ENCODE measurements at regions not wholly inside any gene's neighbourhood (a gene's known extent, or its start where the extent isn't known, plus 50 kb on each side); places are given as distances from the start of the nearest gene placed in this dataset.

DNA sequence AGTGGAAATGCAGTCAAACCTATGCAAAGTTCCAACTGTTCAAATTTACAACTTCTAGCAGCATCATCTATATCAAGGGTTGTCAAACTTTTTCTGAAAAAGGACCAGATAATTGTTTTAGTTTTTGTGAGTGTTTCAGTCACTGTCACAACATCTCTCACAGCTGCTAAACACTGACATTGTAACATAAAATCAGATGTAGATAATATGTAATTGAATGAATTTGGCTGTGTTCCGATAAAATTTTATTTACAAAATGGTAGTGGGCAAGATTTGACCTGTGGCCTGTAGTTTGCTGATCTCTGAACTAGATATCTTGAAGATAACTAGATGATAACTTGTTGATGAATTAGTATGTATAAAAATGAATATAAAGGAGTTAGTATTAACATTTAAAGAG, 1679.1 kb upstream of the PCDH20 start:
- DNase-seq = no peak

DNA sequence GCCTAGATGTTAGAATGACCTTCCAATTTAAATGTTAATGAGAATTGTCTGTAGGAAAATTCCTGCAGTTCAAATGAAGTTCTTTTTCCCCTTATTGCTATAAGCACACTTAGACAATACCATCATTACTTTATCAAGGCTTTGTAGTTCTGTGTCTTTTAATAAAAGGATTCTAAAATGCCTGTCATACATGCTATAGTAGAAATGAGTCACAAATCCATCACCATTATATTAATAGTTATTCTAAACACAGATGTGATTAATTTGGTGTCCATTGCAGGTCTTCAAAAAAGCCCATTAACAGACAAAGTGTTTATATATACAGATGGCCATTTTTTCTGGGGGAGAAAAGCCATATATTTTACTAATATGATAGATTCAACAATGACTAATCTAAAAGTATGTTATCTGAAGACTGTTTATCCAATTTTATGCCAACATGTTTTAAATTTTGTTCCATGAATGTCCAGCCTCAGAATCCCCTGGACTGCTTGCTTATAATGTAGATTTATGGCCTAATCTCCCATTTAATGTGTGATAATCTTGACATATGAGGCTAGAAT, 1678.3 kb upstream of the PCDH20 start:
- DNase-seq = no peak

DNA sequence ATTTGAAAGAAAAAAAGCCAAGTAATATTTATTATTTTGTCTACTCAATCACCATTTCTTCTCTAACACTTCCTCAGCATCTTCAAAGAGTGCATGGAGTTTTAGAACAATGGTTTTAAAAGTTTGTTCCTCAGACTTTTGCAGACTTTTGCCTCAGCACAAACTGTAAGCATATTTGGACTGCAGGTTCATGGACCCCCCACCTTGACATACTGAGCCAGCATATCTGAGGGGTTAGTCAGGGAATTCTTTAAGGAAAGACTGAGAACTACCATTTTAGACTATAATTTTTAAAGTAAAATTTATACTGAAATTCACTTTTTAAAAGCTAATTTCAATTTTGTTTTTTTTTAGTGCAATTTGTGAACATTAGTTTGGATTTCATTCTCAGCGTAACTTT, 1676.8 kb upstream of the PCDH20 start:
- no peak for DNase-seq

DNA sequence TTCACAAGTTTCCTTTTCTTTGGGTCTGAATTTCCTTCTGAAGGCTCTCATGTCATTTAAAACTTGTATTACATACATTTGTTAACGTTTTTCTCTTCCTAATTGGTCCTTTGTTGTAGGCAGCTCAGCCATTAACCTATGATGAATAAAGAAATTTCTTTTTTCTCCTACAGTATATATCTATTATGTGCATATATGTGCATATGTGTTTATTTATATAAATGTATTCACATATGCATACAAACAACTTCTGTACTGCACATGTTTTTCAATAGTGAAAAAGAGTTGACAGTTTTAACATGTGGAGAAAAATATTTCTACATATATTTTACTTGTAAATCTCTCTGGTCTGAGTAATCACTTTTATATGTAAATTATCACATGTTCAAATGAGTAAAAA, 1674.9 kb upstream of the PCDH20 start:
- DNase-seq = no peak

DNA sequence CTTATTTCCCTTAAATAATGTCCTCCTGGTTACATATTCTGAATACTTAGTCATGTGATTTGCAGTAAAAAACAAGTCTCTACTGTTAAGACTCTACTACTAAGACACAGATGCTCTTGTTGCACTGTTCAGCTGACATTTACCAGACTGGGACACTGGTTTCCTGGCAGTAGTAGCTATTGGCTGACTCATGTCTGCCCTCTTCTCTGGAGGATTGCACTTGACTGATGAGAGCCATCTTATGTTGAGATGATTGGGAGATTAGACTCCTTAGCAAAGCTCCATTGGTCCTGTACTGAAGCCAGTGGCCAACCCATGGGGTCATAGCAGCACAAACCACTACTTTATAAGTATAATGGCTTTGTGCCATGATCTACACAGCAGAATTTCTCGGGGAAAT, 1672.6 kb upstream of the PCDH20 start:
- no peak for DNase-seq

DNA sequence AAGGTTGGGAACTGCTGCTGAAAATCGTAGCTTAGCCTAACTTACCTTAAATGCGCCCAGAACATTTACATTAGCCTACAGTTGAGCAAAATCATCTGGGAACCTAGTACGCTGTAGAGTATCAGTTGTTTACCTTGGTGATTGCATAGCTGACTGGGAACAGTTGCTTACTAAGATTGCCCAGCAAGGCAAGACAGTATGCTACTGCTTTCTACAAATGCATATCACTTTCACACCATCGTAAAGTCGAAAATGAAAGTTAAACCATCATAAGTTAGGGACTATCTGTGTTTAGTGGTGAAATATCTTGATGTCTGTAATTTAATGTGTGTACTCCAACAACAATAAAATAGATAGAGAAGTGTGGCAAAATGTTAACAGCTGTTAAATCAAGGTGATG, 1670.6 kb upstream of the PCDH20 start:
- no peak for DNase-seq

DNA sequence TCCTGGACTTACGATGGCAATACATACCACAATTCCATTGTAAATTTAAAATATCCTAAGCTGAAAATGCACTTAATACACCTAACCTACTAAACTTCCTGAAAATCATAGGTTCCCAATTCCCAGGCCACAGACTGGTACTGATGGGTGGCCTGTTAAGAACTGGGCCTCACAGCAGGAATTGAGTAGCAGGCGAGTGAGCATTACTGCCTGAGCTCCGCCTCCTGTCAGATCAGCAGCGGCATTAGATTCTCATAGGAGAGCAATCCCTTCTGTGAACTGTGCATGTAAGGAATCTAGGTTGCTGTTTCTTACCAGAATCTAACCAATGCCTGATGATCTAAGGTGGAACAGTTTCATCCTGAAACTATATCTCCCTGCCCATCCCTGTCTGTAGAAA, 1670.2 kb upstream of the PCDH20 start:
- DNase-seq = no peak

DNA sequence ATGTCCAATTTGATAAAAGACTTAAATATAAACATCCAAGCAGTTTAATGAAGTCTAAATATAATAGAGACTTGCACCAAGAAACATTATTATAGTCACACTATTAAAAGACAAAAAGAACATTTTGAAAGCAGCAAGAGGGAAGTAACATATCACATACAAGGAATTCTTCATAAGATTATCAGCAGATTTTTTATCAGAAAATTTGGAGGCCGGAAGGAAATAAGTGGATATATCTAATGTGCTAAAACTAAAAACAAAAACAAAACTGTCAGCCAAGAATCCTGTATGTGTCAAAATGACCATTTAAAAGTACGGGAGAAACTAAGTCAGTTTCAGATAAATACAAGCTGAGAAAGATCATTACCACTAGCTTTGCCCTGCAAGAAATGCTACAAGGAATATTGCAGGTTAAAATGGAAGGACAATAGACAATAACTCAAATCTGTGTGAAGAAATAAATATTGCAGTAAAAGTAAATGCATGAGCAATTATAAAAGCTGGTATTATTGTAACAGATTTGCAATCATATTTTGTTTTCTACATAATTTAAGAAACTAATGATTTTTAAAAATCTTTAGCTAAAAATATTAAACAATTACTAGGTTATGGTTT, 1665.9 kb upstream of the PCDH20 start:
- no peak for DNase-seq

DNA sequence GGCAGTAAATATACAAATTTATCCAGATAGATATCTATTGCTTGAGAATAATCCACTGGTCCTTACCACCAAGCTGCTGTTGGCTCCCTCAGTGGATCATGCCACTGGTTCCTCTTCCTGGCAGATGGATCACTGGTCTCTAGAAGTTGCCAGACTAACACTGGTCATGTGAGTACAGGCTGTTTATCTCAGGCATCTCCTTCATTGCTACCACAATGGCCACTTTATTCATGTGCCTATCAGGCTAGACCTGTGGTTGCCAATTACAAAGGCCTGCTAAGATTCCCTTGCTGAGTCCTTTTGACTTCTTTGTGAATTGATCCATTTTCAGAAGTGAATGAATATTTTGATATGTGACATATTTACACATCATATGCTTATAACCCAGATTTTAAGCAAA, 1659.5 kb upstream of the PCDH20 start:
- no peak for DNase-seq

DNA sequence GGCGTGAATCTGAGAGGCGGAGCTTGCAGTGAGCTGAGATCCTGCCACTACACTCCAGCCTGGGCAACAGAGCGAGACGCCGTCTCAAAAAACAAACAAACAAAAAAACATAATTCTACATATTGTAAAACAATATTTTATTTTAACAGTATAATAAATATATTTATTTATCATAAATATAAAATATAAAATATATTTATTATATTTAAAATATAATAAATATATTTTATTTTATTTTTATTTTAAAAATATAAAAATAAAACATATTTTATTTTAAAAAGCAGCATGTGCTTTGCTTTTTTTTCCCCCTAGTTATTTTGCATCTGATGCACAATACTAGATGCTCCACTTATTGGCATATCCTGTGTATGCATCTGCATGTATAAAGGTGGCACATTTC, 1634.6 kb upstream of the PCDH20 start:
- no peak for DNase-seq

DNA sequence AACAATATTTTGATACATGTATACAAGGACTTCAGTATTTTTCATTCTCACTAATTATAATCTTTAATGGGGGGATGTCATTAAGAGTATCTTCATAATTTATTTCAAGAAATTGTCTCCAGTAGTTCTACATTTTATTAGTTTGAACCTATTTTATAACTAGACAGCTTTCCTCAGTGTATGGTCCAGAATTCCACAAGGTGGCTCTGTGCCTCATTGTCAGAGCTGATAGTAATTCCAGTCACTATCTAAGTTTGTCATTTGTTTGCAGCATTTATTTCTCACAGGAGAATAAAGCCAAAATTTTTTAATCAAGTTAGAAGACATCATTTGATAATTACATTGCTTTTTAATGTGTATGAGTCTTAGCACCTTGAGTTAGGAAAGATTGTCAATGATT, 1633.0 kb upstream of the PCDH20 start:
- DNase-seq = no peak

DNA sequence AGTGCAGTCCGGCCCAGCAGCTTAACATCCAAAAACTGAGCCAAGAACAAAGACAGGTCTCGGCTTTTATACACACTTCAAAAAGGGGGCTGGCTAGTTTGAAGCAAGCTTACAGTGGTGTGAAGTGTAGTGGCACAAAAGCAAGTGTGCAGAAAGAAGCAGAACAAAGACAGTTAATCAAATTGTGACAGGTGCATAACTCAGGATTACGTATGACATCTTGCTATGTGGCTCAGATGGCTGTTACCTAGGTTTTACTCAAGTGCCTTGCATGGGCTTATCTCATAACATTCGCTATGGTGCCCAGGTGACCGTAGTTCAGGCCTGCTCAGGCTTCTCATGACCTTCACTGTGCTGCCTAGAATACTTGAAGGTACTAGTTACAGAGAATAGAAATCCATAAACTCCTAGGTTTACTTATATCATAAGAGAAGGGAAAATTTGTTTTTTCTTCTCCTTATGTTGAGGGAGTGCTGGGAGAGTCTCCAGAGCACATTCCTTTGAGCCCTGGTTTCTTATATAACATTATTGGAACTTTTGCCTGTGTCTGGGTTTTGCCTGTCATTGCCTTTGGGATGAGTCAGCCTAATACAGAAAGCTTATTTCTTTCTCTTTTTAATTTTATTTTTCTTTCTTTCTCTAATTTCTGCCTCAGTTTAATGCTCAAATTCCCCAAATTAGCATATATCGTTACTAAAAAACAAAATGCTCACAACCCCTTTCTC, 1629.1 kb upstream of the PCDH20 start:
- no peak for DNase-seq

DNA sequence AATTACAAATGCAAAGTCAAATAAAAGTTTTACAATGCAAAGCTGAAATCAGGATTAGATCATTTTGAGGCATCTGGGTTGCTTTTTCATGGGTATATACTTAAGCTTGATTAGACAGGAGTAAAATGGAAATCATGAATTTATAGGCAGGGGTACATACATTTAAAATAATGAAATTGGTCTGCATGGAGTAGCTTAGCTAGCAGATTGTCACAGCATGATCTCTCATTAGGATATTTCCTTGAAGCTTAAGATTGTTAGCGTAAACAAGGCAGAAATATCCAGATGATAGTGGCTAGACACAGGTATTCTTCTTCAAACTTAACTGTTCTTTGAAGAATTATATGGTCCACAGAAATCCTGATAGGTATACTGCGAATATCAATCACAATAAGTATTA, 1627.0 kb upstream of the PCDH20 start:
- DNase-seq = no peak

DNA sequence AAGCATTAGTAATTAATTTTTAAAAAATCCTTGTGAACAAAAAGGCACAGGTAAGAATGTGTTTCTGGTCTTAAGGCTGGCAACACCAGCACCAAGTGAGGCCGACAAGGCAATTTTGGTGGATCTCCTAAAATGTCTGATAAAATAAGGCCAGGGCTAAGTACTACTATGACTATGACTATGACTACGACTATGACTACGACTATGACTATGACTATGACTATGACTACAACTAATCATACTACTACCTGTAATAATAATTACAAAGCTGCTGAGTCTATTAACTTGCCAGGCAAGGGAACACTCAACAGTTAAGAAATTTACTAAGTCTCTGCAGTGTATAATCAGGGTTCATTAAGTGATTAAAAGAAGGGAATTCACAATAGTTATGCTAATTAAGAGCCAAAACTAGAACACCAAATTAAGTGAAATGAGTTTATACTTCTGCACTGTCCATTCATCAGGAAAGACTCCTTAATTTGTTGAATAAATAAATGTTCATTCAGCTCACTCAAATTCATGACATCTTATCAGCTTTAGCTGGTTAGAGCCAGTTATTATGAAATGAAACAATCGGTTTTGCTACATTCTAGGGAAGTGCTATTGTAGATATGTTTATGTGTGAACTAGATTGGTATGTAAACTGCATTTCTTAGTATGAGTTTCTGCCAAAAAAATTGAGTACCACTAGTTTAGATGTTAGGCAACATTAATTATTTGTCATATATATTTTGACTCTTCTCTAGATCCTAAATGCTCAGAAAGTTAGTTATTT, 1626.2 kb upstream of the PCDH20 start:
- no peak for DNase-seq

DNA sequence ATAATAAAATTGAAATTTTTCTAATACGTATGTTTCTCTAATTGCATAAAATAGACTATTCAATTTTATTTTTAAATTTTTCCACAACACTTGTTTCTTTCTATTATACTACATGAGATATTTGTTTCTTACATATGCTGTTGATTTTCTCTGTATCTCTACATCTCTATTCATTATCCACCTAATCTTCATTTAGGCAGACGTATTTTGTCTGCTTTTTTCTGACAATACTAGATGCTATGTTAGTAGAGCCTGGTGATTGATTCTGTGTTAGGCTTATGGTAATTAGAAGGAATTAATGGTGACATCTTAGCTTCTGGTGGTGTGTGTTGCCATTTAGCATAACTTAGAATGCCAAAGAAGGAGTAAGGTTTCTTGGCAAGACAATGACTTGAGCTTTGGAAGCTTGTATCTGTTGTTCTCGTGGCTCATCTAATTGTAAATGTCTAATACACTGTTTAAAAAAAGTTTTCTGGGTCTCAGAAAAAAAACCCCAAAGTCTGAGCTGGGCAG, 1610.7 kb upstream of the PCDH20 start:
- no peak for DNase-seq

DNA sequence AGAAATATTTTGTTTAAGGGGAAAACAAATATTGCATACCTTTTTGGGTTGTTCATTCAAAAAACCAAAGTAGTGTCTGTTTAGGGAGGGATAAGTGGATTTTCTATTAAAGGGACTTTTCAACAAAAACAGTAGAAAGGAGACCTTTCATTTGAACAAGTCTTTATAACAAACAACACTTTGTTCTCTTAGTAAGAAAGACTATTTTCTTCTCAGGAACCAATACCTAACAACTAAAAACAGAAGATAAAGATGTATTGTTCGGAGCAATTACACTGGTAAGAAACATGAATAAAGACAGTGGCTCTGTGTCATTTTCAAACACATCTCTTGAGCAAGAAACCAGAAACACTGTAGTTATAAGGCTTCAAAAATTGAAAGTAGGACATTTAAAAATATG, 1610.1 kb upstream of the PCDH20 start:
- DNase-seq = no peak

DNA sequence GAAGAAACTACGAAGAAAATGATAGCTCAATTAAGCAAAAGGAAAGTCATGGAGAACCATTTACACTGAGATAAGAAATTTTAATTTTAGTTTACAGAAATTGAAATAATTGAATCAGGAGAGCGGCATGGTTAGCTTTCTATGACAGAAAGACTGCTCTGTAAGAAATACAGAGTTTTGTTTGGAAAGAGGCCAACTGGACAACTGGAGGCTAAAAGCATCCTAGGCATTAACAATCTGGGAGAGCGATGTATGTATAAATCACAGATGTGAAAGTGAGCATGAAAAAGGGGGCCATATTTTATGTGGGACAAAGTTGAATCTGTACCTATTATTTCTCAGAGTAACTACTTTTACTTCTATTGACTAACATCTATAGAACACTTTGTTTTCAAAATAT, 1608.8 kb upstream of the PCDH20 start:
- no peak for DNase-seq

DNA sequence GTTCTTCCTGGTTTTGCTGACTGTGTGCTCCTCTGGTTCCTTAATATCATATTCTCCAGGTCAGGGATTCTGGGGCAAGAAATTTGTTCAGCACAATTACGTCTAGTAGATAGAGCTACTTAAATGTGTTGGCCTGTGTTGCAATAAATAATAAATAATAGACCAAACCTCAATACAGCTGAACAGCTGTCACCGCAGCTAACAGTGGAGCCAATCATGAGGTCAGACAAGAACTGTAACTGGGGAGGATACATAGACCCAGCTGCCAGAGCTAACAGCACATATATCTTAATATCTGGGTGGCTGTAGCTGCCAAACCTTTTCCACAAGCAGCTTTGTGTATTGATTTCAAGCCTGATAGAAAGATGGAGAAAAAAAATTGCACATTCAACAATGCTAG, 1596.3 kb upstream of the PCDH20 start:
- no peak for DNase-seq

DNA sequence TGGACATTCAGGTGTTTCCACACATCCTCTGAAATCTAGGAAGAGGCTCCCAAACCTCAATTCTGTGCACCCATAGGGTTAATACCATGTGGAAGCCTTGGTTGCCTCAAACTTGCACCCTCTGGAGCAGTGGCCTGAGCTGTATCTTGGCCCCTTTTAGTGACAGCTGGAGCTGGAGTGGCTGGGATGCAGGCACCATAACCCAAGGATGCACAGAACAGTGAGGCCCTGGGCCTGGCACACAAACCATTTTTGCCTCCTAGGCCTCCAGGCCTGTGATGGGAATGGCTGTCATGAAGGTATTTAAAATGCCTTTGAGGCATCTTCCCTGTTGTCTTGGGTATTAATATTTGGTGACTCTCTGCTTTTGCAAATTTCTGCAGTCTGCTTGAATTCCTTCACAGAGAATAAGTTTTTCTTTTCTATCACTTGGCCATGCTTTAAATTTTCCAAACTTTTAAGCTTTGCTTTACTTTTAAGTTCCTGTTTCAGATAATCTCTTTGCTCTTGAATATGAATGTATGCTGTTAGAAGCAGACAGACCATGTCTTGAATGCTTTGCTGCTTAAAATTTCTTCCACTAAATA, 1594.5 kb upstream of the PCDH20 start:
- DNase-seq = no peak

DNA sequence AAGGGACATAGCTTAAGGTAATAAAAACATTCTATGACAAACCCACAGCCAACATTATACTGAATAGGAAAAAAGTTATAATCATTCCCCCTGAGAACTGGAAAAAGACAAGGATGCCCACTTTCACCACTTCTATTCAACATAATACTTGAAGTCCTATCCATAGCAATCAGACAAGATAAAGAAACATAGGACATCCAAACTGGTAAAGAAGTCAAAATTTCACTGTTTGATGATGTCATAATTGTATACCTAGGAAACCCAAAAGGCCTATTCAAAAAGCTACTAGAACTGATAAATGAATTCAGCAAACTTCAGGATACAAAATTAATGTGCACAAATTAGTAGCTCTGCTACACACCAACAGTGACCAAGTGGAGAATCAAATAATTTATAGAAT, 1590.0 kb upstream of the PCDH20 start:
- no peak for DNase-seq

DNA sequence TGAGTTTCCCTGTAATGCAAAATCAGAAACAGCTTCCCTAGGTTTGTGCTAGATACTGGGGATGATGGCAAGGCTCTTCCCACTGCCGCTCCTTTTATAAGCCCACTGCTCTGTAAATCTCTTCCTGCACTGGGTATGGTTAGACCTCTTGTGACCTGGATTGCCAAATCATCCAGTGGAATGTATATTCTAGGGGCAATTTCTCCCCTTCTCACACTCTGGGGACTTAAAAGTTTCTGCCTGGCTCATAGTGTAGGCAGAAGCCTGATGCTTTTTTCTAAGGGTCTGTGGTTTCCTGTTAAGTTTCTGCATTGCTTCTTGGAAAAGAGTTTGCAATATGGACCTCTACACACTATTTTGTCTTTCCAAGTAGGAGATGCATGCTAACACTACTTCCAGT, 1582.0 kb upstream of the PCDH20 start:
- DNase-seq = no peak

DNA sequence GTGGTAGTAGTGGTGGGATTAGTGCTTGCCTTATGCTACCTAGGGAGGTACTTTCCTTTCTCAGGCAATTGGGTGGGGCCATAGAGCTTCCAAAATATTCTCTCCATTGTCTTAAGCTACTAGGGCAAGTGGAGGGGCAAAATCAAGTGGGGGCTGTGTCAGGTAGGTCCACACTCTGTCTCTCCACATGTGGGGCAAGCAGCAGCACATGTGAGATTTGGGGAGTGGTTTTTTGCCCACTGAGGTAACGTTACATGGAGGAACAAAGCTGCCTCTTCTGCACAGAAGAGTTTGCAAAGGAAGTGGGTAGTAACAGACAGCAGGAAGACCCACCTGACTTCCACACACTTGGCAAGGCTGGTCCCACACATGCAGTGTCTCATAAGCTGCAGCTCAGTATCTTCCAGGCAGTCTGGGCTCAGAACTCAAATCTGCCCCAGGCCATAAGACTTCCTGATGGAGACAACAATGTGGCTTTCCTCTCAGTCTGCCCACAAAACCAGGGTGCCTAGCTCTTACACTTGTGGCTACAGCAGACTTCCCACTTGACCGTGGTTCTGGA, 1581.5 kb upstream of the PCDH20 start:
- no peak for DNase-seq

DNA sequence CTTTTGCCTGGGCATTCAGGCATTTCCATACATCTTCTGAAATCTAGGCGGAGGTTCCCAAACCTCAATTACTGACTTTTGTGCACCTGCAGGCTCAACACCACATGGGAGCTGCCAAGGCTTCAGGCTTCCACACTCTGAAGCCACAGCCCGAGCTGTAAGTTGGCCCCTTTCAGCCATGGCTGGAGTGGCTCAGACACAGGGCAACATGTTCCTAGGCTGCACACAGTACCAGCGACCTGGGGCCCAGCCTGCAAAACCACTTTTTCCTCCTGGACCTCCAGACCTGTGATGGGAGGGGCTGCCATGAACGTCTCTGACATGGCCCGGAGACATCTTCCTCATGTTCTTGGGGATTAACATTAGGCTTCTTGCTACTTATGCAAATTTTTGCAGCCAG, 1558.2 kb upstream of the PCDH20 start:
- DNase-seq = no peak

Measured in NCI-H1930 (cell line).